Natural killer cell (primary cell): ENCODE measurements at regions not wholly inside any gene's neighbourhood (a gene's known extent, or its start where the extent isn't known, plus 50 kb on each side); places are given as distances from the start of the nearest gene placed in this dataset.
"Not testable (repeated sequence)": the region's sequence is repeated elsewhere in the genome, so short reads cannot be mapped to it uniquely, and the experiment has no call there.

Experiments
- ATAC-seq, 3 donors: fragments of 150-1000 bp in 2 of 3; fragments of 200-7000 bp in 1 of 3; cut with Tn5 transposase; 1 replicate in 1 of 3; 2 replicates in 2 of 3; pipeline ENCODE4 v1.10.0; 2021; ENCODE audit warnings: mild to moderate bottlenecking in 2 of 3, moderate library complexity in 2 of 3
- DNase-seq, 2 donors: peaks; one replicate each; pipeline versions ENCODE4 v3.0.0 to v3.0.0-alpha.2; 2013 to 2021; ENCODE audit warnings: mixed read lengths in 1 of 2
- H3K27ac ChIP-seq: one replicate; pipeline ENCODE4 v1.5.1; 2013; ENCODE audit warnings: mild to moderate bottlenecking, low read length
- H3K27me3 ChIP-seq: one replicate; pipeline ENCODE4 v1.6.1; 2013; ENCODE audit warnings: low read length; ENCODE audit not compliant: control insufficient read depth, insufficient read depth
- H3K36me3 ChIP-seq: one replicate; pipeline ENCODE4 v1.6.1; 2013; ENCODE audit warnings: low read length; ENCODE audit not compliant: control insufficient read depth, insufficient read depth
- H3K4me1 ChIP-seq: one replicate; pipeline ENCODE4 v1.6.1; 2013; ENCODE audit warnings: low read length; ENCODE audit not compliant: control insufficient read depth, insufficient read depth
- H3K4me3 ChIP-seq: one replicate; pipeline ENCODE4 v1.5.1; 2013; ENCODE audit warnings: low read length
- H3K9me3 ChIP-seq: one replicate; pipeline ENCODE4 v1.6.1; 2013; ENCODE audit warnings: low read length; ENCODE audit not compliant: control insufficient read depth, insufficient read depth
- H3K27ac Mint-ChIP-seq, 2 donors: one replicate each; pipeline ENCODE4 v1.8.0; 2022; ENCODE audit warnings: mild to moderate bottlenecking in 2 of 2, mixed read lengths in 2 of 2, moderate library complexity in 1 of 2
- H3K27me3 Mint-ChIP-seq, 2 donors: one replicate each; pipeline ENCODE4 v1.8.0; 2022; ENCODE audit warnings: low read depth in 2 of 2, mixed read lengths in 2 of 2
- H3K36me3 Mint-ChIP-seq: one replicate; pipeline ENCODE4 v1.8.0; 2022; ENCODE audit warnings: mixed read lengths
- H3K4me1 Mint-ChIP-seq, 2 donors: one replicate each; pipeline ENCODE4 v1.8.0; 2022; ENCODE audit warnings: mixed read lengths in 2 of 2
- H3K4me3 Mint-ChIP-seq: one replicate; pipeline ENCODE4 v1.8.0; 2022; ENCODE audit warnings: mild to moderate bottlenecking, moderate library complexity, mixed read lengths
- H3K9me3 Mint-ChIP-seq, 2 donors: one replicate each; pipeline ENCODE4 v1.8.0; 2022; ENCODE audit warnings: mixed read lengths in 2 of 2
- CTCF ChIP-seq: fragments of 200-600 bp; IDR thresholded peaks from one replicate; pipeline ENCODE4 v1.8.0; 2022; ENCODE audit warnings: antibody characterized with exemption
- WGBS: methylation state at CpG from one replicate; pipeline ENCODE4 v1.1.7; 2013; ENCODE audit warnings: missing lambda C conversion rate; ENCODE audit not compliant: insufficient coverage; 5-methylcytosine and 5-hydroxymethylcytosine counted together
- intact Hi-C: fragments of 100-400 bp; cut with micrococcal nuclease; formaldehyde crosslinking; loops from one replicate; pipeline ENCODE4 v1.14.2; 2022

DNA sequence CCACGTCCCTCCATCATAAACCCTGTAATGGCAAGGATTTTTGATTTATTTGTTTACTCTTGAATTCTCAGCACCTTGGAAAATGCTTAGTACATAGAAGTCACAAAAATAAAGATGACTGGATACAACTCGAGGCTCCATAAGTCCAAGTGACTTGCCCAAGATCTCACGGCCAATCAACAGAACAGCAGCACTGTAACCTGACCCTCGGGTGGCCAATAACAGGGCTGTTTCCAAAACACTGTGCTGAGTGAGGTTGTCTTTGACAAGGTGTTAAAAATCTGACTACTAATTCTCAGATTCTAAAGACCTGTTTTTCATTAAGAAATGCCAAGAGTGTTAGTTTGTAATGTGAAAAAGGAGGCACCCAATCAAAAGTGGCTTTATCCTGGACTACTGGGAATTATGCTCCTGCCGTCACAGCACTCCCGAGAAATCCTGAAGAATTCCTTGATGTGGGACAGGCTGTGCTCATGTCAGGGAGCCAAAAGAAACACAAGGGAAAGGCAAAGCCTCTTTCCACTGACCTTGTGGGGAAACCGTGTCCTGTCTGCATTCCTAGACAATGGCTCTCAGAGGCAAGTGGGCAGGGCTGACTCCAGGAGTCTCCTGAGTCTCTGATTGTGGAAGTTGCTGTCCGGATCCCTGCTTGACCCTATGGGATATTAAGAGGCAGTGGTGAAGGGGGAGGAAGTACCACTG is 204.7 kb upstream of the PELI2 start:
- Histone ChIP-seq H3K27ac (no peak overlapping the region), H3K4me1 (no peaks in the 10 kb centered on the region), H3K9me3 (no peaks in the 10 kb centered on the region), H3K4me3 (no peak overlapping the region), H3K27me3 (no peaks in the 10 kb centered on the region), H3K36me3 (no peaks in the 10 kb centered on the region)
- intact Hi-C loops = no loop called here
- H3K9me3 Mint-ChIP-seq = no peaks in the 10 kb centered on the region
- H3K4me3 Mint-ChIP-seq = no peak overlapping the region
- TF ChIP-seq CTCF = no peak
- ATAC-seq (no peak), DNase-seq (no peak)
- 78% methylated on average over 7 of the region's 8 CpGs for WGBS
- H3K27me3 Mint-ChIP-seq = peaks cover 8 to 19% of the 10 kb centered on the region in 2 donors
- H3K27ac Mint-ChIP-seq = no peak overlapping the region
- H3K36me3 Mint-ChIP-seq = no peaks in the 10 kb centered on the region
- H3K4me1 Mint-ChIP-seq = no peaks in the 10 kb centered on the region

GRCh38 chr14:55914771-55915170 is 203.4 kb upstream of the PELI2 start:
- TF ChIP-seq CTCF = no peak
- H3K27me3 Mint-ChIP-seq = peaks cover 8 to 19% of the 10 kb centered on the region in 2 donors
- no peak for ATAC-seq
- H3K36me3 Mint-ChIP-seq = no peaks in the 10 kb centered on the region
- no peaks in the 10 kb centered on the region for H3K9me3 Mint-ChIP-seq
- H3K4me3 Mint-ChIP-seq = no peak overlapping the region
- Histone ChIP-seq H3K4me3 (no peak overlapping the region), H3K36me3 (no peaks in the 10 kb centered on the region), H3K27me3 (no peaks in the 10 kb centered on the region), H3K9me3 (no peaks in the 10 kb centered on the region), H3K27ac (no peak overlapping the region), H3K4me1 (no peaks in the 10 kb centered on the region)
- no peak for DNase-seq
- H3K27ac Mint-ChIP-seq = no peak overlapping the region
- H3K4me1 Mint-ChIP-seq = no peaks in the 10 kb centered on the region
- intact Hi-C loops = no loop called here

GRCh38 chr14:55915456-55915855 is 202.8 kb upstream of the PELI2 start:
- Histone ChIP-seq H3K9me3 (no peaks in the 10 kb centered on the region), H3K4me3 (no peak overlapping the region), H3K36me3 (no peaks in the 10 kb centered on the region), H3K27me3 (no peaks in the 10 kb centered on the region), H3K27ac (no peak overlapping the region), H3K4me1 (no peaks in the 10 kb centered on the region)
- ATAC-seq (no peak), DNase-seq (no peak)
- Mint-ChIP-seq H3K36me3 (no peaks in the 10 kb centered on the region), H3K4me3 (no peak overlapping the region), H3K4me1 (no peaks in the 10 kb centered on the region), H3K9me3 (no peaks in the 10 kb centered on the region), H3K27me3 (peaks cover 11 to 19% of the 10 kb centered on the region in 2 donors), H3K27ac (no peak overlapping the region)
- no peak for TF ChIP-seq CTCF
- no CpG with 5 or more reads among the region's 1 CpG for WGBS
- intact Hi-C loops = no loop called here

DNA sequence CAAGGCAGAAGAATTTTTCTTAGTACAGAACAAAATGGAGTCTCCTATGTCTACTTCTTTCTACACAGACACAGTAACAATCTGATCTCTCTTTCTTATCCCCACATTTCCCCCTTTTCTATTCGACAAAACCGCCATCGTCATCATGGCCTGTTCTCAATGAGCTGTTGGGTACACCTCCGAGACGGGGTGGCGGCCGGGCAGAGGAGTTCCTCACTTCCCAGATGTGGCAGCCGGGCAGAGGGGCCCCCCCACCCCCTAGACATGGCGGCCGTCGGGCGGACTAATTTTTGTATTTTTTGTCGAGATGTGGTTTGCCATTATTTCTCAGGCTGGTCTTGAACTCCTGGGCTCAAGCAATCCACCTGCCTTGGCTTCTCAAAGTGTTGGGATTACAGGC is 198.4 kb upstream of the PELI2 start:
- WGBS = 96% methylated on average over 13 of the region's 13 CpGs
- H3K36me3 Mint-ChIP-seq, DNase-seq, H3K27ac Mint-ChIP-seq, H3K36me3 ChIP-seq, intact Hi-C loops, H3K4me1 Mint-ChIP-seq, H3K27ac ChIP-seq, H3K9me3 ChIP-seq, H3K27me3 ChIP-seq, ATAC-seq, H3K4me3 Mint-ChIP-seq, H3K4me1 ChIP-seq, H3K4me3 ChIP-seq, H3K9me3 Mint-ChIP-seq: not testable (repeated sequence)
- peaks cover 9 to 19% of the 10 kb centered on the region in 2 donors for H3K27me3 Mint-ChIP-seq
